H9 (cell line): ENCODE measurements at regions not wholly inside any gene's neighbourhood (a gene's known extent, or its start where the extent isn't known, plus 50 kb on each side); places are given as distances from the start of the nearest gene placed in this dataset.

Experiments used
- DNase-seq: peaks from one replicate; pipeline ENCODE4 v3.0.0-alpha.2; 2017
- H2AFZ ChIP-seq: one replicate; pipeline ENCODE4 v1.6.1; 2013; ENCODE audit warnings: mild to moderate bottlenecking, low read length, control low read depth, moderate library complexity
- H2AK5ac ChIP-seq: 2 replicates; pipeline ENCODE4 v1.6.1; 2013; ENCODE audit warnings: low read length, control low read depth, mixed read lengths; ENCODE audit not compliant: insufficient read length
- H2BK120ac ChIP-seq: one replicate; pipeline ENCODE4 v1.6.1; 2013; ENCODE audit warnings: low read depth, mild to moderate bottlenecking, low read length, control low read depth, inconsistent platforms; ENCODE audit not compliant: poor library complexity, severe bottlenecking
- H2BK12ac ChIP-seq: 2 replicates; pipeline ENCODE4 v1.6.1; 2013; ENCODE audit warnings: low read length, control low read depth, mixed read lengths, low read depth; ENCODE audit not compliant: insufficient read length
- H2BK15ac ChIP-seq: 2 replicates; pipeline ENCODE4 v1.6.1; 2013; ENCODE audit warnings: low read depth, low read length, control low read depth
- H2BK20ac ChIP-seq: one replicate; pipeline ENCODE4 v1.6.1; 2013; ENCODE audit warnings: low read depth, mild to moderate bottlenecking, low read length, control low read depth, inconsistent platforms; ENCODE audit not compliant: poor library complexity, severe bottlenecking
- H2BK5ac ChIP-seq: 2 replicates; pipeline ENCODE4 v1.6.1; 2013; ENCODE audit warnings: low read length, control low read depth, mixed read lengths; ENCODE audit not compliant: insufficient read length
- H3K14ac ChIP-seq: 2 replicates; pipeline ENCODE4 v1.6.1; 2013; ENCODE audit warnings: low read length, control low read depth; ENCODE audit not compliant: insufficient read depth
- H3K18ac ChIP-seq: 2 replicates; pipeline ENCODE4 v1.6.1; 2013; ENCODE audit warnings: low read depth, mild to moderate bottlenecking, mixed read lengths, low read length, control low read depth; ENCODE audit not compliant: insufficient read length
- H3K23ac ChIP-seq: 2 replicates; pipeline ENCODE4 v1.6.1; 2013; ENCODE audit warnings: low read length, control low read depth, mixed read lengths, low read depth; ENCODE audit not compliant: insufficient read length
- H3K23me2 ChIP-seq: 2 replicates; pipeline ENCODE4 v1.6.1; 2013; ENCODE audit warnings: low read depth, mild to moderate bottlenecking, mixed read lengths, low read length, control low read depth; ENCODE audit not compliant: insufficient read length, poor library complexity, severe bottlenecking
- H3K27ac ChIP-seq: 2 replicates; pipeline ENCODE4 v1.5.1; 2013; ENCODE audit warnings: low read length, control low read depth, mixed read lengths, low read depth; ENCODE audit not compliant: insufficient read length
- H3K27me3 ChIP-seq: 2 replicates; pipeline ENCODE4 v1.6.1; 2013; ENCODE audit warnings: low read length, control low read depth, inconsistent platforms; ENCODE audit not compliant: insufficient read depth
- H3K4ac ChIP-seq: 2 replicates; pipeline ENCODE4 v1.6.1; 2013; ENCODE audit warnings: low read depth, mild to moderate bottlenecking, control low read depth, inconsistent platforms, low read length, moderate library complexity
- H3K4me1 ChIP-seq: 2 replicates; pipeline ENCODE4 v1.6.1; 2013; ENCODE audit warnings: low read length, control low read depth, inconsistent platforms; ENCODE audit not compliant: insufficient read depth
- H3K4me2 ChIP-seq: 2 replicates; pipeline ENCODE4 v1.6.1; 2013; ENCODE audit warnings: low read length, control low read depth, mixed read lengths; ENCODE audit not compliant: insufficient read length, insufficient read depth
- H3K56ac ChIP-seq: 2 replicates; pipeline ENCODE4 v1.6.1; 2013; ENCODE audit warnings: low read depth, mild to moderate bottlenecking, mixed read lengths, low read length, control low read depth; ENCODE audit not compliant: insufficient read length
- H3K79me1 ChIP-seq: 2 replicates; pipeline ENCODE4 v1.6.1; 2013; ENCODE audit warnings: low read depth, mild to moderate bottlenecking, moderate library complexity, low read length, control low read depth, inconsistent platforms; ENCODE audit not compliant: insufficient read depth, poor library complexity, severe bottlenecking
- H3K79me2 ChIP-seq: 2 replicates; pipeline ENCODE4 v1.6.1; 2013; ENCODE audit warnings: low read length, control low read depth, inconsistent platforms; ENCODE audit not compliant: insufficient read depth
- H3K9ac ChIP-seq: 2 replicates; pipeline ENCODE4 v1.6.1; 2013; ENCODE audit warnings: low read length, control low read depth, mixed read lengths; ENCODE audit not compliant: insufficient read length; ENCODE audit errors: extremely low read depth
- H3K9me3 ChIP-seq: one replicate; pipeline ENCODE4 v1.6.1; 2013; ENCODE audit warnings: low read depth, low read length, inconsistent platforms; ENCODE audit not compliant: control insufficient read depth
- H3T11ph ChIP-seq: one replicate; pipeline ENCODE4 v1.6.1; 2013; ENCODE audit warnings: mild to moderate bottlenecking, low read length, control low read depth, inconsistent platforms
- H4K20me1 ChIP-seq: one replicate; pipeline ENCODE4 v1.6.1; 2013; ENCODE audit not compliant: control insufficient read depth, insufficient read length, insufficient read depth
- H4K5ac ChIP-seq: 2 replicates; pipeline ENCODE4 v1.6.1; 2013; ENCODE audit warnings: low read depth, mild to moderate bottlenecking, mixed read lengths, low read length, control low read depth; ENCODE audit not compliant: insufficient read length
- H4K8ac ChIP-seq: replicated peaks from 2 replicates; pipeline ENCODE4 v1.6.1; 2013; ENCODE audit warnings: low read length, control low read depth, mixed read lengths, low read depth; ENCODE audit not compliant: insufficient read length
- H4K91ac ChIP-seq: 2 replicates; pipeline ENCODE4 v1.6.1; 2013; ENCODE audit warnings: low read depth, mild to moderate bottlenecking, moderate library complexity, mixed read lengths, low read length, control low read depth; ENCODE audit not compliant: insufficient read length
- H3K27ac Mint-ChIP-seq, 3 experiments: 2 replicates in 2 of 3; 3 replicates in 1 of 3; pipeline ENCODE4 v1.8.0; 2020 to 2021; ENCODE audit warnings: mixed read lengths in 3 of 3, mild to moderate bottlenecking in 1 of 3, moderate library complexity in 1 of 3
- H3K27me3 Mint-ChIP-seq: 2 replicates; pipeline ENCODE4 v1.8.0; 2021; ENCODE audit warnings: low read depth, mild to moderate bottlenecking, moderate library complexity, mixed read lengths
- H3K36me3 Mint-ChIP-seq, 3 experiments: 2 replicates in 2 of 3; 3 replicates in 1 of 3; pipeline ENCODE4 v1.8.0; 2020 to 2021; ENCODE audit warnings: low read depth in 3 of 3, mixed read lengths in 3 of 3; ENCODE audit not compliant: insufficient read depth in 1 of 3
- H3K4me1 Mint-ChIP-seq, 2 experiments: 2 replicates each; pipeline ENCODE4 v1.8.0; 2020; ENCODE audit warnings: mixed read lengths in 2 of 2
- H3K4me3 Mint-ChIP-seq, 2 experiments: 2 replicates in 1 of 2; 3 replicates in 1 of 2; pipeline ENCODE4 v1.8.0; 2020 to 2021; ENCODE audit warnings: mild to moderate bottlenecking in 2 of 2, mixed read lengths in 2 of 2, moderate library complexity in 1 of 2
- H3K9me3 Mint-ChIP-seq, 2 experiments: 2 replicates in 1 of 2; 3 replicates in 1 of 2; pipeline ENCODE4 v1.8.0; 2020; ENCODE audit warnings: mild to moderate bottlenecking in 2 of 2, mixed read lengths in 2 of 2, moderate library complexity in 1 of 2
- CTCF ChIP-seq: fragments of 200-600 bp; sonication (generic); conservative IDR thresholded peaks from 3 replicates; pipeline ENCODE4 v1.8.0; 2021; ENCODE audit warnings: antibody characterized with exemption, mild to moderate bottlenecking
- WGBS: extraction: QIAGEN DNeasy Blood & Tissue Kit; methylation state at CpG from one replicate; pipeline ENCODE4 v1.1.7; 2013; ENCODE audit warnings: missing lambda C conversion rate, low lambda C conversion rate, mixed read lengths; ENCODE audit not compliant: insufficient read length; ENCODE audit errors: extremely low coverage; 5-methylcytosine and 5-hydroxymethylcytosine counted together

- H3K4ac ChIP-seq = no peak overlapping the region
- H2BK15ac ChIP-seq = no peak overlapping the region
- no peak overlapping the region for H3K23ac ChIP-seq
- no peak overlapping the region for H3K9ac ChIP-seq
- no CpG with 5 or more reads among the region's 6 CpGs for WGBS
- H3K79me1 ChIP-seq = no peaks in the 10 kb centered on the region
- H3K23me2 ChIP-seq = no peaks in the 10 kb centered on the region
- no peaks in the 10 kb centered on the region for H3K27me3 ChIP-seq
- H3T11ph ChIP-seq = no peak overlapping the region
- H3K56ac ChIP-seq = no peak overlapping the region
- H4K20me1 ChIP-seq = no peaks in the 10 kb centered on the region
- no peak for TF ChIP-seq CTCF
- no peak for DNase-seq
- H2BK20ac ChIP-seq = no peak overlapping the region
- H3K4me1 Mint-ChIP-seq = peaks cover 5 to 6% of the 10 kb centered on the region in 2 experiments
- H3K9me3 ChIP-seq = no peaks in the 10 kb centered on the region
- peaks cover 0 to 4% of the 10 kb centered on the region in 2 experiments; a peak in 1 of 5 replicates for H3K9me3 Mint-ChIP-seq
- no peak overlapping the region for H3K27ac ChIP-seq
- H2BK120ac ChIP-seq = no peak overlapping the region
- no peak overlapping the region for H2AFZ ChIP-seq
- H4K8ac ChIP-seq = no peak overlapping the region
- H2BK12ac ChIP-seq = no peak overlapping the region
- H4K91ac ChIP-seq = no peak overlapping the region
- H2BK5ac ChIP-seq = no peak overlapping the region
- no peak overlapping the region for H2AK5ac ChIP-seq
- no peak overlapping the region for H3K27ac Mint-ChIP-seq
- no peaks in the 10 kb centered on the region; a peak in 2 of 7 replicates for H3K36me3 Mint-ChIP-seq
- H3K4me2 ChIP-seq = no peak overlapping the region
- no peak overlapping the region for H3K14ac ChIP-seq
- H3K4me1 ChIP-seq = no peaks in the 10 kb centered on the region
- no peaks in the 10 kb centered on the region for H3K79me2 ChIP-seq
- H4K5ac ChIP-seq = no peak overlapping the region
- no peak overlapping the region for H3K4me3 Mint-ChIP-seq
- H3K18ac ChIP-seq = no peak overlapping the region
- H3K27me3 Mint-ChIP-seq = peaks cover 6% of the 10 kb centered on the region
These were observed 117.7 kb upstream of the SMIM21 start for GRCh38 chr18:75545189-75545588.
